B cell (primary cell): ENCODE measurements at regions not wholly inside any gene's neighbourhood (a gene's known extent, or its start where the extent isn't known, plus 50 kb on each side); places are given as distances from the start of the nearest gene placed in this dataset.

Source experiments
- EZH2 ChIP-seq: IDR thresholded peaks from 2 replicates; pipeline ENCODE4 v1.6.1; 2012; ENCODE audit warnings: borderline replicate concordance, low read depth, mild to moderate bottlenecking, moderate library complexity, low read length; ENCODE audit not compliant: insufficient read depth, poor library complexity, severe bottlenecking
- TF ChIP-seq, protein P1 (sequence below): fragments of 200-600 bp; IDR thresholded peaks from one replicate; pipeline ENCODE4 v1.8.0; 2022; ENCODE audit warnings: antibody characterized with exemption, mild to moderate bottlenecking

GRCh38 chr5:118435131-118435530, 553.2 kb downstream of the DTWD2 start:
- TF ChIP-seq, protein P1, sequence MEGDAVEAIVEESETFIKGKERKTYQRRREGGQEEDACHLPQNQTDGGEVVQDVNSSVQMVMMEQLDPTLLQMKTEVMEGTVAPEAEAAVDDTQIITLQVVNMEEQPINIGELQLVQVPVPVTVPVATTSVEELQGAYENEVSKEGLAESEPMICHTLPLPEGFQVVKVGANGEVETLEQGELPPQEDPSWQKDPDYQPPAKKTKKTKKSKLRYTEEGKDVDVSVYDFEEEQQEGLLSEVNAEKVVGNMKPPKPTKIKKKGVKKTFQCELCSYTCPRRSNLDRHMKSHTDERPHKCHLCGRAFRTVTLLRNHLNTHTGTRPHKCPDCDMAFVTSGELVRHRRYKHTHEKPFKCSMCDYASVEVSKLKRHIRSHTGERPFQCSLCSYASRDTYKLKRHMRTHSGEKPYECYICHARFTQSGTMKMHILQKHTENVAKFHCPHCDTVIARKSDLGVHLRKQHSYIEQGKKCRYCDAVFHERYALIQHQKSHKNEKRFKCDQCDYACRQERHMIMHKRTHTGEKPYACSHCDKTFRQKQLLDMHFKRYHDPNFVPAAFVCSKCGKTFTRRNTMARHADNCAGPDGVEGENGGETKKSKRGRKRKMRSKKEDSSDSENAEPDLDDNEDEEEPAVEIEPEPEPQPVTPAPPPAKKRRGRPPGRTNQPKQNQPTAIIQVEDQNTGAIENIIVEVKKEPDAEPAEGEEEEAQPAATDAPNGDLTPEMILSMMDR, result no peak
- no peak for TF ChIP-seq EZH2
